UCSD-AML1 (cell line): ENCODE measurements at regions not wholly inside any gene's neighbourhood (a gene's known extent, or its start where the extent isn't known, plus 50 kb on each side); places are given as distances from the start of the nearest gene placed in this dataset.

Experiments used
- DNase-seq: peaks from one replicate; lab custom pipeline; 2025; ENCODE audit not compliant: unreplicated experiment; lab: John Stamatoyannopoulos, UW

DNA sequence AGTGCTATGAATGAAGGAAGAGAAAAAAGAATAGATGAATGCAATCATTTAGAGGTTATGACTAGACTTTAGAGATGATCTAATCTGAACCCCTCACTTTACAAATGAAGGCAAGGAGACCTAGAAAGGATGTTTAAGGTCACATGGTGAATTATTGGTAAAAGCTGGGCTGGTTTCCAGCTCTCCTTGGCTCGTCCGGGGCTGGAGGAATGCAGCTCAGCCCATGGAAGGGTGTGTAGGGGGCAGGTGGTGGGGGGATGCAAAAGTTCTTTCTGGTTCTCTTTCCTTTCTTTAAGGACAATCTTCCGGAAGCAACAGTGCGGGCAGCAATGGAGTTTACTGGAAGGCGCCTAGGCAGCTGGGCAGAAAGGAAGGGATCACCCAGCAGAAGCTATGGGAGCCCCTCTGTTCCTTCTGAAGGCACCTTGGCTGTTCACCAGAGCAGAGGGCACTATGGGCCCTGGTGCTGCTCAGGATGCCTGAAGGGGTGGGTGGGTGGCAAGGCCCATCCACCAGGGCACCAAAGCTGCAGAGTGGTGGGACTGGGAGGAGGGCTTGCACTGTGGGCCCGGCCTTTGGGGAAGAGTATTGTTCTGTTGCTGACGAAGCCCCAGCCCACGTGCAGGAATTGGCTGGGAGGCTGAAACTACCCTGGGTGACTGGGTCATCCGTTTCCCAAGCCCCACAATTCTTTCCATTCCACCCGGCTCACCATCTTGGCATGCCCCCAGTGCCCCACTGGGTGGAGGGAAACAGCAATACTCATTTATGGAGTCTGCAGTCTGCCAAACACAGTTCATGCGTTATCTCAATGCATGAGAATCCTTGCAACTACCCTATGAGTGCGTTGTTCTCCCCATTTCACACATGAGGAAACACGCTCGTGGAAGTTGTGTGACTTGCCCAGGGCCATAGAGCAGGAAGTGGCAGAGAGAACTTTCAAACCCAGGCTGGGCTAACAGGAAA, 78.2 kb downstream of the IRF2BPL start:
- no peak for DNase-seq

DNA sequence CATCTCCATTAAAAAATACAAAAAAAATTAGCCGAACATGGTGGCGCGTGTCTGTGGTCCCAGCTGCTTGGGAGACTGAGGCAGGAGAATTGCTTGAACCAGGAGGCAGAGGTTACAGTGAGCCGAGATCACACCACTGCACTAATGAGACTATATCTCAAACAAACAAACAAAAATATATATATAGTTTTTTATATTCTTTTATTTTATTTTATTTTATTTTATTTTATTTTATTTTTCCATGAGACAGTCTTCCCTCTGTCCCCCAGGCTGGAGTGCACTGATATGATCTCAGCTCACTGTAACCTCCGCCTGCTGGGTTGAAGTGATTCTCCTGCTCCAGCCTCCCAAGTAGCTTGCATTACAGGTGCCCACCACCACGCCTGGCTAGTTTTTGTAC, 79.5 kb downstream of the IRF2BPL start:
- no peak for DNase-seq

DNA sequence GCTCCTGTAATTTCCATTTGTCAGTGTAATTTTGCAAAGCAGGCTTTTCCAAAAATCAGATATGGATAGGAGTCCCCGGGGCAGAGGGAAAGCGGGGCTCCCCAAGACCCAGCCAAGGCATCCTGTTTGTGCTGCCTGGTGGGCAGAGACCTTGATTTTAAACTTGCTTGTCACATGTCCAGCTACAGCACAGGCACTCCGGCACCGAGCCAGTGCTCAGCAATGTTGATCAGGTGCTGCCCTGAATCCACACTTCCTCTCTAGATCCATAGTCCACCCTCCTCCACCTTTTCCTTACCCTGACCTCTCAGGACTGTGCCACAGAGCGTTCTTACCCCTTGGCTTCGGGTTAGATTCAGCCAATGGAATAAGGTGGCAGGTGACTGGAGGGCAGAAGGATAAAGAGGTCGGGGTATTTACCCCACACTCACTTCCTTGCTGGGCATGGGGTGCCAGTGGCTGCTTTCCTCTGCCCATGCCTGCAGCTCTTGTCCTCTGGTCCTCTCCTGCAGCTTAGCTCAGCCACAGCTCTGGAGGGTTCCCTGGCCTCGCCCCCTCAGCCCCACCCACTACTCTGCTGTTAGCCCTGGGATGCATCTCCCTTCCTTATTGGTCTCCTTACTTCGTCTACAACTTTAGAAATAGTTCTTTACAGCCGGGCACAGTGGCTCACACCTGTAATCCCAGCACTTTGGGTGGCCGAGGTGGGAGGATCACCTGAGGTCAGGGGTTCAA, 80.1 kb downstream of the IRF2BPL start:
- no peak for DNase-seq

DNA sequence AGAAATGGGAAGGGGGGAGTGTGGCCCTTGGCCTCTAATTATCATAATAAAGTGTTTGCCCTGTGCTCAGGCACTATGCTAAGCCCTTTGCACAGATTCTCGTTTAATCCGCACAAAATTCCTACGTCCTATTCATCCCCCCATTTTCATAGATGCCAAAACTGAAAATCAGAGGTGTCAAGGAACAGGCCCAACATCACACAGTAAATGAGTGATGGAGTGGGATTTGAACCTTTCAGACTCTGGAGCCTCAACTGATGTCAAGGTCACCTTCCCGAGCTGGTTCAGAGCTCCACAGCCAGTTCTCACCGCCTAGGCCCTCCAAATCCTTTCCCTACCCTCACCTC, 80.7 kb downstream of the IRF2BPL start:
- no peak for DNase-seq

DNA sequence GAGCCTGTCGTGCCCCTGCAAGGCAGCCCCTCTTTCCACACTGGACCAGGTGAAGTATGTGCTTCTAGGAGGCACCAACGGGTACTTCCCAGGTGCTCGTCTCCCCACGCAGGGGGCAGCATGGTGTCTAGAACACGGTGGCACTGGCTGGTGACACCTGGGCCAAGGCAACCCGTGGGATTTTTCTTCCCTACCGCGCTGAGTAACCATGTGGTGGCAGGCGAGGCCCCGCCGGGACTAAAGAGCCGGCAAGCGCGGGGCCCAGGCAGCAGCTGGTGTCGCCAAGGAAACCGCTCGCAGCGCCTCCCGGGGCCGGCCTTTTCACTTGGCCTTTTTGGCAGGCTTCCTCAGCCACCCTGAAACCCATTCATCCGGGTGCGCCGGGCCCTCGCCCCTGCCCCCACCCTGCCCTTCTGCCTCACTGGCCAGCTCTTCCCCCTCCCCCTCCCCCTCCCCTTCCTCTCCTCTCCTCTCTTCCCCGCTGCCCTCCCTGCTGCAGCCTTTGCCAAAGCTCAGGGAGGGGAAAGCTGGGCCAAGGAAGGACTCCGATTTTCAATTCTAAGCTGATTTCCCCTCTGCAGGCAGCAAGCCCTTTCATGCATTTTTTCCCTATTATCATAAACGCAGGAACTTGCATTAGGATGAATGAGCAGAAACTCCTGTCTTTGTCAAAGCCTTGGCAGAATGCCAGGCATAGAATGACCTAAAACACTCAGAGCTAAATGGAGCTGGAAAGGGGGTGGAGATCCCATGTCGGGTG, 81.2 kb downstream of the IRF2BPL start:
- peak; percentile 80 for DNase-seq

DNA sequence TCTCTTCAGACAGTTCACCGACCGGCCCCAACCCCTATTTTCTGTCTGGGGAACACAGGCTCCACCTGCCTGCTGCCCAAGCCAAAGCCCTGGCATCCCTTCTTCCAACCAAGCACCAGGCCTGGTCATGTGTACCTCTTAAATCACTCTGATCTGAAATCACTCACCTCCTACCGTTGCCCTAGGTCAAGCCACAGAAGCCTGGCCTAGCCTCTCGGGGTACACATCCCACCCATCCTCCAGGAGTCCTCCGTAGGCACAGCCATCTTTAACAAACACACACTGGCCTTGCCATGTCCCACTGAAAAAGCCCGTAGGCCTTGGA, 81.8 kb downstream of the IRF2BPL start:
- no peak for DNase-seq

DNA sequence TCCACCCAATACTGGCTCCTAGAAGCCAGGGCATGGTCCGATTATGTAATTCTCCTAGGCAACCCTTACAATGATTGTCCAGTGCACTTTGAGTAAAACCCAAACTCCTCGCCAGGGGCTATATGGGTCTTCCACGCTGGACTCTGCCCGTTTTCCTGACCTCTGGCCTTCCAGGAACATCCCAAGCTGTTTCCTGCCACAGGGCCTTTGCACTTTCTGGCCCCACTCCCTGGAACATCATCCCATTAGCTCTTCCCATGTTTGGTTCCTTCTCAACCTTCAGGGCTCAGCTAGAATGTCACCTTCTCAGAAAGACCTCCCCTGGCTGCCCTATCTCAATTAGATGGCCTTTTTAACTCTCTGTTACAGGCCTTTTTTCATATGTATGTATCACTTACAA, 85.4 kb downstream of the IRF2BPL start:
- no peak for DNase-seq

DNA sequence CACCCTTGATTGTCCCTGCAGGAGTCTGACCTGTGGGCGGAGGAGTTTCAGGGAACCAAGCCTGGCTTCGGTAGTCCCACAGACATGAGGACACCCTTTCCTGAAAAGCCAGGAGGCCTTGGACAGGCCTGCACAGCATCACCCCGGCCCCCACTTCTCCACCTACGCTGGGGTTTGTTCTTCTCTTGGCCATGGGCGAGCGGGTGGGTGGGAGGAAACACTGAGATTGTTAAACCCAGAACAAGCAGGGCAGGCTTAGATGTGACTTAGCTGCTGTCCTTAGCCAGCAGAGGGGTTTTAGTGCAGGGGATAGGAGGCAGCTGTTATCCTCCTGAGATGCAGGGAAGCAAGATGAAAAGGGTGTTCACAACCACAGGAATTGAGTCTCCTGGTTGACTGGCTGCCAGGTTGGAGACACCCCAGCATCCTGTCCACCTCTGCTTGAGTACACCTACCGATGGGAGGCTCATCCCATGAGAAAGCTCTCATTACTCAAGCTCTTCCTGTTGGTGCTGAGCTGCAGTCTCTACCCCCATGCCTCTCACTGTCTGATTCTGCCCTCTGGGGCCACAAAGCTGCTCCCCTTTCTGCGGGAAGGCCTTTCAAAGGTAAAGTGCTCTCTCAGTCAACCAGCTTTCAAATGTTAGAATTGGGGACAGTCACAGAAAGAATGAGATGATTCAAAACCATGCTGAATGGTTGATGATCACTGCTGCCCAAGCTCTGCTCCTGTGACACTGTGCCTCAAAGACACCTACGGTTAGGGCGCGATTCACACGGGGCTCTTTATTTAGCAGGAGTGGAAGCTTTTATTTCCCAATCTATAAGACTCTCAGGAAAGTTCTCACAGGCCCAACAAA, 86.3 kb downstream of the IRF2BPL start:
- no peak for DNase-seq

DNA sequence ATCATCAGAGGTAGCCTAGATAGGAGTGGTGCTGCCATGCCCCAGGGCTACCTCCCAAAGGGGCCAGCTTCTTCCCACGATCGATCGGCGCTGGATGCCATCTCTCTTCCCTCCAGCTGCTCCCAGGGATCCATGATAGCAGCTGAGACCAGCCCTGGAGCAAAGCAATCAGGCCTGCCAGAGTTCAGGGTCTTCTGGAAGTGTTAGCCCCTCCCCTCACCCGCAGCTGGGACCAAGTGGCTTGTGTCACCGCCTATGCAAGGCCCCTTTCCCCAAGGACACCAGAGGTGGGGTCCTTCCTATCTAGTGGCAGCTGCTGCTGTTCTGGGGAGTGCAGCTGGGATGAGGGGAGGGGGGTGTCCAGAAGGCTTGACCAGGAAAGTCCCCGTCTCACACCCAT, 87.0 kb downstream of the IRF2BPL start:
- DNase-seq: no peak

DNA sequence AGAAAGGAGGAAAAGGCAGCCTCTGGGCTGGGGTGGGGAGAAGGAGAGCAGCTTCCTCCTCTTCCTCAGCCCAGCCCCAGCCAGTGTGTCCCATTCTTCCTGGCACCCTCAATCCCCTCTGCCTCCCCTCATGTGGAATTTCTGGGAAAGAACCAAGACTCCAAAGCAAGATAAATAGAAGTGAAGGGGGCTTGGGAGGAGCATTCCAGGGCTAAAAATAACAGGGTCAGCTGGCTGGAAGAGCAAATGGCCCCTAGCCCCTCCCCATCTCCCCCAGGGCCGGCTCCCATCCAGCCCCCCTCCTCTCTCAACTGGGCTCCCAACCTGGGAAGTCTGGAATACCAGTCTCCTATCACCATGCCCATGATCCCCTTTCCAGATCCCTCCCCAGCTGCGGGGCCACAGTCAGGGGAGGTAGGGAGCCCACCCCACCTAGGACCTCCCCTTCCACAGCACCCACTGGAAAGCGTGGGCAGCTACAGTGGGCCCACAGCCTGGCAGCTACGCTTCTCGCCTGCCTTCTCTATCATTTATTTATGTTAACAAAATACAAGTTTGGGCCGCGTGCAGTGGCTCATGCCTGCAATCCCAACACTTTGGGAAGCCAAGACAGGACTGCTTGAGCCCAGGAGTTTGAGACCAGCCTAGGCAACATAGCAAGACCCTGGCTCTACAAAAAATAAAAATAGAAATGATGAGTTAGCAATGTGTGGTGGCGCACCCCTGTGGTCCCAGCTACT, 88.3 kb downstream of the IRF2BPL start:
- DNase-seq: no peak

DNA sequence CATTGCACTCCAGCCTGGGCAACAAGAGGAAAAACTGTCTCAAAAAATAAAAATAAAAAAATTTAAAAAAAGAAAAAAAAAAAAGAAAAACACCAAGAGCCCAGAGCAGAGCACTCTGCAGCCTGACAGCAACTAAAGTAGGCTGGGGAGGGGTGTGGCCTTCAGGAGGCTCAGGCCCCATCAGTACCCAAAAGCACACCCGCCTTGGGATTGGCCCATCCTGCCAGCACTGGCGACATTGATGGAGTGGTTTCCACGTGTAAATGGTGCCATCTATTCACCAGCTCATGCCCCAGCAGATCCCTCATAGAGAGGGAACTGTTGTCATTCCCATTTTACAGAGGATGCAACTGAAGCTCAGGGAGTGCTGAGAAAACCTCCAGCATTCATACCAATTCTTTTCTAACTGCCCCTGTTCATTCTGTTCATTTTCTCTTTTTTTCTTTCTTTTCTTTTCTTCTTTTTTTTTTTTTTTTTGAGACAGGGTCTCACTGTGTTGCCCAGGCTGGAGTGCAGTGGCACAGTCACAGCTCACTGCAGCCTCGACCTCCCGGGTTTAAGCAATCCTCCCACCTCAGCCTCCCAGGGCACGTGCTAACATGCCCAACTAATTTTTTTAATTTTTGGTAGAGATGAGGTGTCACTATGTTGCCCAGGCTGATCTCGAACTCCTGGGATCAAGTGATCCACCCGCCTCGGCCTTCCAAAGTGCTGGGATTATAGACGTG, 89.3 kb downstream of the IRF2BPL start:
- DNase-seq: no peak

DNA sequence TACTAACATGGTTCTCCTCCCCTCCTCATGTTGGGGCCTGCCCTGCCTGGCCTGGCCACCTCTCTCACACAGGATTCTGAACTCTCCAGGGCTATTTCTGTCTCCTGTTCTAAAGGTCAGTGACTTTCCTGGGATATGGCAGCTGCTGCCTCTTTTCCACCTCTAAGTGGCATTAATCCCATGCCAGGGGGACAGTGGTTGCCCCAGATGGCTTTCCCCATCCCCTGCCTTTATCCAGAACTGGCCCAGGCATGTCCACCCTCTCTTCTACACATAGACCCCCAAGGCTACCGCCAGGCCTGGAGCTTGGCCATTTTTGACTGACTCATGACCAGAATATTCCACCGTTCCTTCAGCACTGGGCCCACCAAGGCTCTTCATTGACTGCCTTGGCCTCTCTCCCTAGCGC, 90.4 kb downstream of the IRF2BPL start:
- DNase-seq: no peak

DNA sequence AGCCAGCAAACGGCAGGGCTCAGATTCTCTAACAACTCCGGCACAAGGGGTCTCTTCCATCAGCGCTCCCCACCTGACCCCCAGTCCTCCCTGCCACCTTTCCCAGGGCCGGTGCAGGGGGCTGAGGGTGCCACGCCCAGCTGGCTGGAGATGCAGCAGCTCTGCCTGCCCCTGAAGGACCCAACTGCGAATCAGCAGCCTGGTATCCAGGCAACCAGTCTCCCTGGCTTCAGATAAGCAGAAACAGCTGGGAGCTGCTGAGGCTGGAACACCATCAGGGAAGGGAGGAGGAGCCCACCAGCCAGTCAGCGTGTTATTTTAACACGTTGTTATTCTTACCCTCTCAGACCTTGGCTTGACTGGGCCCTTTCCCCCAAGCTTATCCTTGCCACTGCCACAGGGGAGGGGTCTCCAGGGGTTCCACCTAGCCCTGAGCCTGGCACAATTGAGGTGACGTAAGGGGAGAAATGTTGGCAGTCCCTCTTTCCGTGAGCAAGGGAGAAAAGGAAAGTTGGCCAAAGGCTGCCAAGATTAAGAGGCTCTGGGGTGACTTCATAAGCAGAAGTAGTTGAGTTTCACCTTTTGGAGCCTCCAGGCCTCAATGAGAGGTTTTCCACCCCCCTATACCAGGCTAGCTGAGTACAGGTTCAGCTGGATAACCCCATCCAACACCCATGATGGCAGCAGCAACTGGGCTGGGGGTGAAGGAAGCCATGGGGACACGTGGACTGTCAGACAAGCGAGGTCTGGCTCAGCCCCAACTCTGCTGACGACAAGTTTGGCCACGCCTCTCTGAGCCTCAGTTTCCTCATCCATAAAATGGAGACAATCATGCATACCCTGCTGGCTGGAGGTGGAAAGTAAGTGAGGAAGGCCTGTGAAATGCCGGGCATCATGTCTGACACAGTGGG, 91.1 kb downstream of the IRF2BPL start:
- DNase-seq: no peak

DNA sequence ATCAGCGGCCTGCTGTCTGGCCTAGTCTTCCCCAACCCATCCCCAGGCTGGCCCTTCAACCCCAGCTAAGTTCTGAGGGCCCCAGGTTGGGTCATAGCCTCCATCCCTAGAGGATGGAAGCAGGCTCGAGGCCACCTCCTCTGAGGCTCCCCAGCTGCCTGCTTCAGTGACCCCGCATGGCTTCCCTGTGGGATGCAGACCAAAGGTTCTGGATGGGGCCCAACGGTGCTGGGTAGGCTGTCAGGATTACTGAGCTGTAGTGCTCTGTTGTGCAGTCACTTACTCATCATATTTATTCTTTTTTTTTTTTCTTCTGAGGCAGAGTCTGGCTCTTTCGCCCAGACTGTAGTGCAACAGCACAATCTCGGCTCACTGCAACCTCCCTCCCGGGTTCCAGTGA, 92.0 kb downstream of the IRF2BPL start:
- no peak for DNase-seq

DNA sequence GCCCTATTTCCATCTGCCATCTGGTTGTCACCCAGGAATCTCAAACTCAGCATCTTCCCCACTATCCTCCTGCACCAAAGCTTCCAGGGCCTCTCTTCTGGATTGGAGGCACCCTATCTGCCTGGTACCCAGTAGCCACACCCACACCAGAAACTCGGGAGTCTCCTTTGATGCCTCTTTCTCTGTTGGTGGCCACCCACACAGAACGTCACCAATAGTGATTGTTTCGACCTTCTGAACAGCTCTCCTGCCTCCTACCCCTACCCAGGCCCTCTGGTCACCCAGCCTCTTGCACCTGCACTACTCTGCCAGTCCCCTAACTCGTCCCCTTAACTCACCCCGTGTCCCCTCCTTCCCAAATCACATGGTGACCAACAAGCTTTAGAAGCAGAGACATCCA, 95.0 kb downstream of the IRF2BPL start:
- DNase-seq: no peak

DNA sequence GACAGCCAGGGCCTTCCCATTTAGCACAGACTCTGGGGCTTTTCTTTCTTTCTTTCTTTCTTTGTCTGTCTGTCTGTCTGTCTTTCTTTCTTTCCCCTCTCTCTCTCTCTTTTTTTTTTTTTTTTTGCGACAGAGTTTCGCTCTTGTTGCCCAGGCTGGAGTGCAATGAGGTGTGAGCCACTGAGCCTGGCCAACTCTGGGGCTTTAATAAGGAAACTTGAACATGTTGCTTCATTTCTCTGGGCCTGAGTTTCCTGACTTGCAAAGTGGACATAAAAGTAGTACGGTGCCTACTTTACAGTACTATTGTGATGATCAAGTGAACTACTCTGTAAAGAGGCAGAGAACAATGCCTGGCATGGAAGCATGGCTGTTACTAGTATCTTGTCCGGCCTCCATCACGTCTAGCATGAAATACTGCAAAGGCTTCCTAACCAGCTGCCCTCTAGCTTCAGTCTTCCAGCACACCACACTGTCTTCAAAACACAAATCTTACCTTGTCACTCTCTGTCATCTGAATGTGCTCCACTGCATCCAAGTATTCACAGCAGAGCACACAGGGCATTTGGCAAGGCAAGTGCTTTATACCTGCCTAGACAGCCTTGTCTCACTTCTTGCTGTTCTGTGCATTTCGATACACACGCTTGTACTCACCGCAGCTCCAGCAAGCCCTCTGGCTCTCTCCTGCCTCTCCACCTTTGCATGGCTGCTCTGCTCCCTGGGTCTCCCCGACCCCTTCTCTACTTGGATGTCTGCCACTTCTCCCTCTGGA, 96.7 kb downstream of the IRF2BPL start:
- no peak for DNase-seq

DNA sequence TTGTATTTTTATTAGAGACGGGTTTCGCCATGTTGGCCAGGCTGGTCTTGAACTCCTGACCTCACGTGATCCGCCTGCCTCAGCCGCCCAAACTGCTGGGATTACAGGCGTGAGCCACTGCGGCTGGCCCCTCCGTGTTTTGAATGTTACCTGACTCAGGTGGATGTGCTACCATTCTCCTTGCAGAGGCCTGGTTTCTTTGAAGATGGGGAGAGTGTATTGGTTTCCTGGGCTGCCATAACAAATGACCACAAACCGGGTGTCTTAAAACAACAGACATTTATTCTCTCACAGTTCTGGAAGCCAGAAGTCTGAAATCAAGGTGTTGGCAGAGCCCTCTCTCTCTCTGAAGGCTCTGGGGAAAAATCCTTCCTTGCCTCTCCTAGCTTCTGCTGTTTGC, 98.0 kb downstream of the IRF2BPL start:
- no peak for DNase-seq

DNA sequence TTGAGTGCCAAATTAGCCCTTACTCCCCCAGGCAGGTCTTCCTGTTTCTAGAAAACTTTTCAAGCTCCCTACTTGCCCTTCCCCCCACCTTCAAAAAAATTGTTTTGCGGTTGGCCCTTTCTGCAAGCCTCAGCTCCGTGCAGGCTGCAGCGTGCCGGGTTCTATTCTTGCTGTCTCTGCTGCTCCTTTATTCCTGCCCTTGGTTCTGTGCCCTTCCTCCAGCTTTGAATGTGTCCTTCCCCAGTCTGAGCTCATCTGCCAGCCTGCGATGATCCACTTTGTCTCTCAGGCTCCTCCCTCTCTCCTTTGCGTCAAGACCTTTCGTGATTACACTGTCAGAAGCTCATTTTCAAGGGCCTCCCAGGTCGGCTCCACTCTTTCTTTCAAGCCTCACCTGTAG, 98.6 kb downstream of the IRF2BPL start:
- peak; percentile 70 for DNase-seq
